Panc1 (cell line): ENCODE measurements at regions not wholly inside any gene's neighbourhood (a gene's known extent, or its start where the extent isn't known, plus 50 kb on each side); places are given as distances from the start of the nearest gene placed in this dataset.

Source experiments
- CTCF ChIP-seq: fragments of 450-650 bp; IDR thresholded peaks from 2 replicates; pipeline ENCODE4 v1.5.1; 2017; ENCODE audit warnings: mild to moderate bottlenecking
- REST ChIP-seq, 2 experiments: IDR thresholded peaks; 2 replicates each; pipeline ENCODE4 v1.6.1; 2011 to 2012; ENCODE audit warnings: low read depth in 2 of 2, control low read depth in 1 of 2, low read length in 1 of 2, mild to moderate bottlenecking in 1 of 2, moderate library complexity in 1 of 2; ENCODE audit not compliant: insufficient read depth in 1 of 2
- SIN3A ChIP-seq: IDR thresholded peaks from 2 replicates; pipeline ENCODE4 v1.6.1; 2012; ENCODE audit warnings: low read depth, mild to moderate bottlenecking, low read length, moderate library complexity, borderline replicate concordance; ENCODE audit not compliant: insufficient read depth

GRCh38 chrX:145654486-145654885 lies 163.1 kb upstream of the SLITRK2 start:
- TF ChIP-seq CTCF (no peak), REST (IDR thresholded peaks at IDR 0.05; ENCODE audit: insufficient read depth in 1 of 2, low read depth in 2 of 2, low read length in 1 of 2) (no peak), SIN3A (no peak)
